Fibroblast of the aortic adventitia (primary cell): ENCODE measurements at regions not wholly inside any gene's neighbourhood (a gene's known extent, or its start where the extent isn't known, plus 50 kb on each side); places are given as distances from the start of the nearest gene placed in this dataset.
A peak's percentile ranks its signal among the peaks of the same experiment; 100 is the strongest.

Experiments used
- DNase-seq: peaks from one replicate; pipeline ENCODE4 v3.0.0-alpha.2; 2010; ENCODE audit warnings: low read depth
- H3K4me3 ChIP-seq: 2 replicates; pipeline ENCODE4 v1.5.1; 2011; ENCODE audit warnings: low read depth, mild to moderate bottlenecking, control low read depth, low read length, moderate library complexity
- CTCF ChIP-seq: IDR thresholded peaks from 2 replicates; pipeline ENCODE4 v1.5.1; 2011; ENCODE audit warnings: mild to moderate bottlenecking, low read length, control low read depth, inconsistent platforms; ENCODE audit not compliant: insufficient read depth

GRCh38 chr7:47221826-47222225, 360.1 kb downstream of the TNS3 start:
- DNase-seq: peak; percentile 15
- TF ChIP-seq CTCF: no peak
- no peak overlapping the region for H3K4me3 ChIP-seq

DNA sequence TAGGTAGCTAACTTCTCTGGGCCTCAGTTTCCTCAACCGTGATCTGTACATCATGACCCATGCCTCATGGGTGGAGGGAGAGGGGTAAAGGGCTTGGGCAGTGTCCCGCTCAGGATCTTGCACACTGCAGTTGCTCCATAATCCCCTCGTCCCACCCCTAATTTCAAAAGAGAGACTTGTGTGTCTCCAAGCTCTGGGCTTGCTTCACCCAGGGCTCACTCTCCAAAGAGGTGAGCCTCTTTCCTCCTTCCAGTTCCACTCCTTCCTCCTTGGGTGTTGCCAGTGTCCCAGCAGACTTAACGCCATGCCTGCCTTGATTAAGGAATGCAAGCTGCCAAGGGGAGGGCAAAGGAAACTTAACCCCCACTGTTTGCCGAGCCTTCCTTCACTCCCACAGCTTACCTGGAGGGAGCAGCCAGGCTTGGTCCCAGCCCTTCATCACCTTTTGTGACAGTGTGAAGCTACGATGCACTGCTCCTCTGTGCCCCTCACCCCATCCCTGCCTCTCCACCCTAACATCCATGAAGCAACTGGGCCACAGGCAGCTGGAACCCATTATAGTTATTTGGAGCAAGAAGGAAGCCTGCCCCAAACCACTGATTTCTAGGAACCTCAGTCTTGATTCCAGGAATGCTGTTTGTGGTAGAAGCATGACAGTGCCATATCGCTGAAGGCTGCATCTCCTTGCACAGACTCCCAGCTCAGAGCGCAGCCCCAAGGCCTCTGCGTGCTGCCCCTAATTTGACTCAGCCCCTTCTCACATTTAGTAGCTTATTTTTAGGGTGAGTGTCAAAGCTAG, 363.3 kb downstream of the TNS3 start:
- no peak overlapping the region for H3K4me3 ChIP-seq
- TF ChIP-seq CTCF: no peak
- peak; percentile 43 for DNase-seq

GRCh38 chr7:47217570-47218360, 364.1 kb downstream of the TNS3 start:
- no peak for DNase-seq
- no peak for TF ChIP-seq CTCF

GRCh38 chr7:47217086-47217485, 364.8 kb downstream of the TNS3 start:
- DNase-seq: no peak
- H3K4me3 ChIP-seq: no peak overlapping the region
- no peak for TF ChIP-seq CTCF

More at GRCh38 chr7:47217570-47218360, 364.1 kb downstream of the TNS3 start:
- H3K4me3 ChIP-seq: no peak overlapping the region

DNA sequence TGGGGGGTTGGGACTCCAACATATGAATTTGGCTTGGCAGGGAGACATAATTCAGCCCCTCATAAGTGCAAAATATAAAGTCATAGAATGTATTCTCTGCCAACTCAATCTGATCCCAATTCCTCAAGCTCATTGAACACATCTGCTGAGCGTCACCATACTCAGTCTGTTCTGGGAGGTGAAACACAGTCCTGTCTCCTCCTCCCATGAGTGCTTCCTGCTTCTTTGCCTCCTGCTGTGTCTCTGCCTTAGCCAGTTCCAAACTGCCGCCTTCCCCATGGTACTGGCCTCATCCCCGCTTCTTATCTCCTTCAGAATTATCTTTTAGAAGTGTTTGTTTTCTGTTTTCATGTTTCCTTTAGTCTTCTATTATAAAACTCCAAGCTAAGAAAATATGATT, 365.5 kb downstream of the TNS3 start:
- no peak for DNase-seq
- no peak overlapping the region for H3K4me3 ChIP-seq
- TF ChIP-seq CTCF: no peak

DNA sequence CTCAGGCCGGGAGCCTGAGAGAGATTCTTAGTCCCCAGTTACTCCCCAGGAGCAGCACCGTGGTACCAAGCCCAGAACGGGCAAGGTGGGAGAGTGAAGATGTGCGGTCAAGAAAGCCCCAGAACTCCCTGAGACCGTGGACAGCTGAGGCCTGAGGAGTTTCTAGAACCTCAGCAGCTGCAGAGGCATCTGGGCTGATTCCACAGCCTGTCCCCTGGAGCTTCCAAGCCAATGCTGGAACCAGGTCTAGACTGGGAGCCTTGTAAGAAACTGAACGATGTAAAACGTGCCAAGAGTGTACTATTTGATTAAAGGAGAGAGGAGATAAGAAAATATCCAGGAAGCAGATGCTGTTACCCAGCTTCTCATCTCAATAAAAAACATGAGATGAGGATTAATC, 366.3 kb downstream of the TNS3 start:
- no peak for DNase-seq
- TF ChIP-seq CTCF: no peak
- no peak overlapping the region for H3K4me3 ChIP-seq
